Activated CD4-positive, alpha-beta T cell treated with anti-CD3 and anti-CD28 coated beads, Interleukin-2, Interleukin-4, amounts not matched to agents 100 ng/mL and 50 ng/mL, durations not matched to agents 16 hours and 8 hours (primary cell): ENCODE measurements at regions not wholly inside any gene's neighbourhood (a gene's known extent, or its start where the extent isn't known, plus 50 kb on each side); places are given as distances from the start of the nearest gene placed in this dataset.

ENCODE experiments used
- DNase-seq: peaks from one replicate; pipeline ENCODE4 v3.0.0-alpha.2; 2020; ENCODE audit warnings: low spot score

- DNase-seq: no peak
Measured at GRCh38 chr2:118565786-118566540, 281.5 kb downstream of the EN1 start.

DNA sequence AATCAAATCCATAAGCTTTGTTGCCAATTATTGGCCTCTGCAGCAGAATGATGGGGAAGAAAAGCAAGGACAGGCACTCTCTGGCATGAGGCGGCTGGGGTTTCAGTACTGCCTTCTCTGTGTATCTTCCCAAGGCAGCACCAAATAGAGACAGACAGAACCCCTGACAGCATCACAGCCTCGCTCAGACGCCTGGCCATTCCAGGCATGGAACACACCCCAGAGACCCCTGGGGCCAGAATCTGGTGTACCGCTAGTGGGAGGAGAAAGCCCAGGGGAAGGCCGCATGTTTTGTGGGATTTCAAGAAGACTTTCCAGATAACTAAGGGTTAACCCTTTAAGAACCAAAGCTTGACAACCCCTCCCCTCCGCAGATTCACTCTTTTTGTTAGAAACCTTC, 282.1 kb downstream of the EN1 start:
- no peak for DNase-seq

- DNase-seq: no peak
Measured at GRCh38 chr2:118562144-118562543, 285.3 kb downstream of the EN1 start.

DNA sequence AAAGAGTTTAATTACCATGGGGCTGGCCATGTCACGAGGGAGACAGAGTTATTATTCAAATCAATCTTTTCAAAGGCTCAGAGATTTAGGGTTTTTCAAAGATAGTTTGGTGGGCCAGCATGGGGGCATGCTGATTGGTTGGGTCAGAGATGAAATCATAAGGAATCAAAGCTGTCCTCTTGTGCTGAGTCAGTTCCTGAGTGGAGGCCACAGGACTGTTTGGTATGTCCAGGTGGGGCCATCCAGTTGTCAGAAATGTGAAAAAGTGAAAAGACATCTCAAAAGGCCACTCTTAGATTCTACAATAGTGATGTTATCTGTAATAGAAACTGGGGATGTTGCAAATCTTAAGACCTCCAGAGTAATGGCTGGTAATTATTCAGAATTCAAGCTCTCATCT, 288.6 kb downstream of the EN1 start:
- DNase-seq: no peak

DNA sequence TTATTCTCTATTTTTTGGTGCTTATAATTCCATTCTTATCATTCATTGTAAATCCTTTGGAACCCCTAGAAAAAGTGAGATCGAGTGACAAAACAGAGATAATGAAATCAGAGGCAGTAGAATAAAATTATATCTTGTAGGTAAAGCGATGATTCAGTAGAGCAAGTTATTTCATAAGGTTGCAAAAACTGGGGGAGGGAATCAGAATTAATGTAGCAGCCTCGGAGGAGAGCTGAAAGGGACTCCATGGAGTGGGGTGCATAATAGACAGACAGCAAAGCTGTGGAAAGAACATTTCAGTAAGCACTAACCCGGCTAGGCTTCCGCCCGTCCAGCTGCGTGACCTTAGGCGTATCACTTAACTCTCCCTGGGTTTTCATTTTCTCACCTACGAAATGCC, 289.7 kb downstream of the EN1 start:
- DNase-seq: no peak

DNA sequence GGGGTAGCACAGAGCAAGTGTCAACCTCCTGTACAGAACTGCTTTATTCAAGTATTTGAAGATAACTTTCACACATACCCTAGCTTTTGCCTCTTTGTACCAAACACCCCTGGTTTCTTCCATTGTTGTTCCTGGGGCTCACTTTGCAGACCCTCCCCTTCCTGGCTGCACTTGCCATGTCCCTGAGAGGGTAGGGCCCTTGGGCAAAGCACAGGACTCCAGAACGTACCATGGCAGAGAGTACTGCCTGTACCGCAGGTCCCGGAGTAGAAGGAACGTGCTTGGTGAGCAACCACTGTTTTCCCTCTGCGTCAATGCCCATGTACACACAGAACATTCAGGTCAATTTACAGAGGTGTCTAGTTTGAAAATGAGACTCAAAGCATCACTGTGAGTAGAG, 290.4 kb downstream of the EN1 start:
- no peak for DNase-seq

- no peak for DNase-seq
Measured at GRCh38 chr2:118554616-118555015, 292.8 kb downstream of the EN1 start.

DNA sequence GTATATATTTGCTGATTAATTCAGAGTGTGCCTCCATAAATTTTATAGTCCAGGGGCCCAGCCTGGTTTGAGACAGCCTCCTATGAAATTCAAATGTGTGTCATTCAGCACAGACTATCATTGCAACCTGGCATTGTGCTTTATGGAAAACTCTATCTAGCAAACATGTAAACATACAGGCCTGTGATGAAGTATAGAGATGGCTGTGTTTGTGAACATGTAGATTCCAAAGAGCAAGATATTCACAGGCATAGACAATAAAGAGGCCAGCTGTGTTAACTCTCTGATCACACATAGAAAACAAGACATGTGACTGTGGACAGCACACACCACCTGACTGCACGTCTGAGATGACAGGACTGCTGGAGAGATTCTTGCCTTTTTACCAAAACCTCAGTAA, 297.9 kb downstream of the EN1 start:
- DNase-seq: no peak

DNA sequence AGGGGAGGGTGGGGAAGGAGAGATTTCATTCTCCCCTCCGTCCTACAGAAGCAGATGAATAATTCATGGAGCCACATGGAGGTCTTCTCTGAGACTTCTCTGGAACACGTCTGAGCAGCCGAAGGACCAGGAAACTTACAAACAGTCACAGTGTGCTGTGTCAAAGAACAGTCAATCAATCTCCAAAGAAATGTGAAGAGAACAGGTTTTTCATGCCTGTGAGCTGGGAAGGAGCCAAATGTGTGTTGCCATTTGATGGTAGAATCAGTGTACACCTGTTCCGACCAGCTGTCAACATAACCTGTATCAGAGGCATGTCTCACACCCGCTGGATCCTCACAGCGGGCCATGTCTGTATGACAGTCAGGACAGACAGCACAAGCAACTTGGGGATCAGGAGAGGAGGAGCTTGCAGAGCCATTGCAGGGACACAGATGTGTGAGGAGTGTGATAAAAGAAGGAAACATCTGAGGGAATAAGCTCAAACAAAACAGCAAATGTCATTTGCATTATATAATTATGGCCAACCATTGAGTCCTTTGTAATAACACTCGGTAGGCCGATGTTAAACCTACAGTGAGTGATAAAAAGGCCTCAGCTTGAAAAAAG, 298.5 kb downstream of the EN1 start:
- DNase-seq: no peak

DNA sequence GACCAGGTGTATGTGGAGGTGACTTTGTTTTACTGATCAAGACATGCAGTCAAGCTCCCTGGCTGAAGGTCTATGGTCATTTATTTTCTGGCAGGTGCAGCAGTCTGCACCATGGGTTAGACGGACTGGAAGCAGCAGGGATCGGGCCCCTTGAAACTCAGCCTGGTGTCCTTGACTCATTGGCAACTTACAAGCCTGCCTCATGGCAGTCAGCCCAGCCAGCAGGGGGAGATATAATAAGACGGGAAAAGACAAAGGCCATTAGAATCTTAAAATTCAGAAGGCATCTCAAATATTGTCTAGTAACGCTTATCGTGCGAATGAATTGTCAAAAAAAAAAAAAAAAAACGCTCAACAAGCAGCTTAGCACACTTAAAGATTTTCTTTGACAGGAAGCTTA, 308.2 kb downstream of the EN1 start:
- DNase-seq: peak; percentile 5

DNA sequence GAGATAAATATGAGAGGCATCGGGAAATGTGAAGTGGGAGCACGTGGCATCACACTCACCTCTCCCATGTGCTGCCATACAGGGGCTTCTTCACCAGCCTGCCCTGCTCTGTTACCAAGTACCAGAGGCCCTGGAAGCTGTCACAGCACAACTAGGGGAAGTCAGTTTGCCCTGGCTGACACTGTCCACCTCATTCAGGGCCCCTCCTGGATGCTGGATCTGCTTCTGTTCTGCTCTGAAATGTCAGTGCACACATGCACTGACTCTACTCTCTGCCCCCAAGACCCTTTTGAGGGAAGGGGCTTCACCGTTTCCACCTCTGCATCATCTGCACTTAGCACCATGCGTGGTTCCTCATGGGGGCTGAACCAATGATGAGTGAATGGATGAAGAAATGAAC, 311.1 kb downstream of the EN1 start:
- no peak for DNase-seq

- DNase-seq: no peak
Measured at GRCh38 chr2:118535818-118536212, 311.6 kb downstream of the EN1 start.

- no peak for DNase-seq
Measured at GRCh38 chr2:118535171-118535817, 312.2 kb downstream of the EN1 start.

DNA sequence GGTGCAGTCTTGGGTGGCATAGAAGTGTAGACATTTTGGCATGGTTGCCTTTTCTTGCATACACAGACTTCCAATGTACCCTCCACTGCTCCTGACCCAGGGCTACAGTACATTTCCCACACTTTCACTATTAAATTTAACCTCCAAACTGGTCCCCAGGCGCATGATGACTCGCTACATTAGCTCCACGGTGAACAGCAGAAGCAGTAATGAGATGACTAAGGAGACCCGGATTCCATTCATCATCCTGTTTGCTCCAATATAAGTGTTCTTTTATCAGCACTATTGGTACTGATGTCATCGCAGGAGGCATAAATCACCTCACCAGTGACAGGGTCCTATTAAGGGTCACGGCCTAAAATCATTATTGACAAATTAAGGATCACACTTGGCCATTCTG, 316.5 kb downstream of the EN1 start:
- DNase-seq: no peak

DNA sequence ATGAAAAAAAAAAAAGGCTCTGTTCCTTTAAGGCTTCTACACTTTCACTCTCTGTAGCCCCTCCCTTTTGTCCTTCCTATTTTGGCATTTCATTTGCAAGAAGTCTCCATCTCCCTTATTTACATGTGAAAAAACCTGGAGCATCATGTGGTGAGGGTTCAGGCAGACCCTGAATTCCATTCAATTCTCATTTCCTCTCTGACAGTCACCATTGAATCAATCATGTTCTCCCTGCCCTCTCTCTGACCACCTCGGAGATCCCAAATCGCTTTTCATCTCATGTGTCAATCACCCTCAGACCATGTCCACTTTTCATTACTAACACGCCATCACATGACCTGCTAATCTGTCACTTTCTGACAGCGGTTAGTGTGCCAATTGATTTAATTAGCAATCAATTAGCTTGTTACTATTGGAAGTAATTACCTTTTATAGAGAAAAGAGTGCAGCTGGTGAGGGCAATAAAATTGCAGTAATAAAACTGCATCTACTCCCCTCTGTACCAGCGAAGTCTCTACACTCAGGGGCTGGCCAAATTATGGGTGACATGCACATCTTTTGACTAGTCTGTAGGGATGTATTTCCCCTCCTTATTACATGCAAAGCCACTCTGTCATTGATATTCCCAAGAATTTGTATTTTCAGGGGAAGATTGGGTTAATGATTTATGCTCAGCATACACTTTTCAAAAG, 317.4 kb downstream of the EN1 start:
- no peak for DNase-seq

GRCh38 chr2:118527571-118527970, 319.9 kb downstream of the EN1 start:
- no peak for DNase-seq

DNA sequence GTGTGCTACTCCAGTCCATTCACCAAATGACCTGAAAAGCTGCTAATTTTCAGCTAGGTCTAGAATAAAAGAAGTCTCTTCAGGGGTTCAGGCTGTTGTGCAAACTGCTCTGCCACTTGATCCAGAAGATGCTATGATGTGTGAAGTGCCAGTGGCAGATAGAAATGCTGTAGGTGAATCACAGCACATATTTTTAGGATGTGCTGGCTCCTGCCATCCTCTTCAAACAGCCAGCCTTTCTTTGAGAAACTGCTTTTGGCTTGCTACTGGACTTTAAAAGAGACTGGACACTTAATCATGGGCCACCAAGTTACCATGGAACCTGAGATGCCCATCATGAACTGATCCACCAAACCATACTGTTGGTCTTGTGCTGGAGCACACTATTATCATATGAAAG, 322.1 kb downstream of the EN1 start:
- DNase-seq: no peak

- no peak for DNase-seq
Measured at GRCh38 chr2:118524911-118525310, 322.5 kb downstream of the EN1 start.

- DNase-seq: no peak
Measured at GRCh38 chr2:118523761-118524160, 323.7 kb downstream of the EN1 start.

GRCh38 chr2:118521960-118522359, 325.5 kb downstream of the EN1 start:
- no peak for DNase-seq

GRCh38 chr2:118521272-118521671, 326.2 kb downstream of the EN1 start:
- no peak for DNase-seq

DNA sequence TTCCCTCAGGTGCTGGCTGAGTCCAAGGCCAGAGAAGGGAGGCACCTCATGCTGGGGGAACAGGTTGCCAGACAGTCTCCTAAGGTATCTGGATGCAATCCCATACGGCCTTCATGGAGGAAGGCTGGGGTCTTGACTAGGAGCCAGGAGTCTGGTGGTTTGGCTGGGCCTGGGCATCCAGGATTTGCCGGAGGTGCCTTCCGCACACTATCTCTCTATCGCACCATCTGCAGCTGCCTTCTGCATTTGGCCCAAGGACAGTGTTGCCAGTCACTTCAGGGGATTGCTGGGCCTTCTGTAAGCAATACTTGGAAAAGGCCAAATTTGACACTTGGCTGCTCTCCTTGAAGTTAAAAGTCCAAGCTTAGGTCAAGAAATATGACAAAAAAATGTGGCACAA, 327.2 kb downstream of the EN1 start:
- no peak for DNase-seq

DNA sequence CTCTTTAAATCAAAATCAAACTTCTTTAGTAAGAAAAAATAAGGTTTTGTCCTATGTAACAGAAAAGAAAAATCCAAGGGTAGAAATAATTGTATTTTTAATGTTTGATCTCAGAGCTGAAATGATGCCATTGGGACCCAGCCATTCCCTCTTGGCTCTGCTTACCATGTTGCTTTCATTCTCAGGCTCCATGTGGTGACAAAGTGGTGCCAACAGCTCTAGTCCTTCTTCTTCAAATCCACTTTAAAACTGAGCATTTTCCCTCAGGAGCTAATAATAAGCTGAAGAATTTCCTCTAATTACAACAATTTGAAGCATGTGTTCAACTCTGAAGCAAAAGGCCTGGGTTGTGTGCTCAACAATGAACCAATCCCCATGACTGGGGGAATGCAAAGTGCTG, 327.9 kb downstream of the EN1 start:
- DNase-seq: no peak
